A673 (cell line): ENCODE measurements at regions not wholly inside any gene's neighbourhood (a gene's known extent, or its start where the extent isn't known, plus 50 kb on each side); places are given as distances from the start of the nearest gene placed in this dataset.

ENCODE experiments used
- BruUV-seq: library from RNA; stranded (reverse); fragments of 400-500 nt; replicated peaks from 2 replicates; lab custom pipeline; 2021; lab: Mats Ljungman, UMichigan
- CTCF ChIA-PET: fragments of 300-600 bp; sonication (Branson Sonifier 250); formaldehyde crosslinking; loops from one replicate; lab custom pipeline; 2022; ENCODE audit warnings: antibody characterized with exemption; lab: Charles Lee
- POLR2A ChIA-PET: fragments of 300-600 bp; sonication (Branson Sonifier 250); formaldehyde crosslinking; loops from one replicate; lab custom pipeline; 2022; ENCODE audit warnings: antibody characterized with exemption; ENCODE audit not compliant: low non-redundant PET; lab: Charles Lee
- DNase-seq: peaks from one replicate; pipeline ENCODE4 v3.0.0-alpha.2; 2015; ENCODE audit warnings: low spot score
- H3K27ac ChIP-seq: fragments of 200-600 bp; sonication (generic); 2 replicates; pipeline ENCODE4 v1.5.1; 2016; ENCODE audit warnings: mixed run types, low read depth, mild to moderate bottlenecking, mixed read lengths, antibody characterized with exemption, low read length; ENCODE audit not compliant: poor library complexity, severe bottlenecking
- H3K27me3 ChIP-seq: fragments of 200-600 bp; sonication (generic); replicated peaks from 2 replicates; pipeline ENCODE4 v1.6.1; 2017; ENCODE audit warnings: mixed run types, low read depth, mild to moderate bottlenecking, mixed read lengths, antibody characterized with exemption, low read length; ENCODE audit not compliant: insufficient read depth, poor library complexity
- H3K36me3 ChIP-seq: fragments of 200-600 bp; sonication (generic); 2 replicates; pipeline ENCODE4 v1.6.1; 2016; ENCODE audit warnings: mixed run types, mild to moderate bottlenecking, mixed read lengths, antibody characterized with exemption, low read length; ENCODE audit not compliant: insufficient read depth, poor library complexity, severe bottlenecking
- H3K4me1 ChIP-seq: fragments of 200-600 bp; sonication (generic); 2 replicates; pipeline ENCODE4 v1.6.1; 2017; ENCODE audit warnings: mixed run types, mild to moderate bottlenecking, mixed read lengths, antibody characterized with exemption, low read length; ENCODE audit not compliant: insufficient read depth, poor library complexity, severe bottlenecking
- H3K4me3 ChIP-seq: fragments of 200-600 bp; sonication (generic); 2 replicates; pipeline ENCODE4 v1.5.1; 2016; ENCODE audit warnings: low read depth, mixed run types, mild to moderate bottlenecking, mixed read lengths, low read length; ENCODE audit not compliant: poor library complexity, severe bottlenecking
- H3K9me3 ChIP-seq: fragments of 200-600 bp; sonication (generic); 2 replicates; pipeline ENCODE4 v1.6.1; 2016; ENCODE audit warnings: mixed run types, low read depth, mild to moderate bottlenecking, mixed read lengths, antibody characterized with exemption, low read length; ENCODE audit not compliant: poor library complexity, severe bottlenecking
- CTCF ChIP-seq: fragments of 300-800, 200-600 bp; sonication (generic); conservative IDR thresholded peaks from 2 replicates; pipeline ENCODE4 v1.5.1; 2017; ENCODE audit warnings: low read depth, mild to moderate bottlenecking, antibody characterized with exemption, low read length, moderate library complexity, mixed read lengths
- EZH2 ChIP-seq: fragments of 200-600 bp; sonication (generic); IDR thresholded peaks from 2 replicates; pipeline ENCODE4 v1.6.1; 2017; ENCODE audit warnings: borderline replicate concordance, low read depth, mild to moderate bottlenecking, mixed read lengths, antibody characterized with exemption, low read length; ENCODE audit not compliant: poor library complexity, severe bottlenecking
- intact Hi-C: fragments of 100-400 bp; cut with micrococcal nuclease; formaldehyde crosslinking; loops from one replicate; pipeline ENCODE4 v1.10.0; 2022; ENCODE audit not compliant: unreplicated experiment

GRCh38 chr4:24186466-24186865 is 296.6 kb upstream of the PPARGC1A start:
- Histone ChIP-seq H3K4me1 (no peaks in the 10 kb centered on the region), H3K4me3 (no peak overlapping the region), H3K27me3 (peaks cover 5% of the 10 kb centered on the region), H3K9me3 (no peaks in the 10 kb centered on the region), H3K27ac (no peak overlapping the region), H3K36me3 (no peaks in the 10 kb centered on the region)
- ChIA-PET CTCF (no interaction called here), POLR2A (no interaction called here)
- TF ChIP-seq EZH2 (no peak), CTCF (no peak)
- intact Hi-C loops, result no loop called here
- no peak for DNase-seq
- BruUV-seq, result no TSS peak

GRCh38 chr4:24181005-24181404 is 291.2 kb upstream of the PPARGC1A start:
- ChIA-PET CTCF (no interaction called here), POLR2A (no interaction called here)
- H3K4me3 ChIP-seq, result no peak overlapping the region
- H3K27ac ChIP-seq, result no peak overlapping the region
- no peaks in the 10 kb centered on the region for H3K36me3 ChIP-seq
- intact Hi-C loops, result no loop called here
- H3K27me3 ChIP-seq, result peaks cover 5% of the 10 kb centered on the region
- TF ChIP-seq CTCF (no peak), EZH2 (no peak)
- H3K9me3 ChIP-seq, result no peaks in the 10 kb centered on the region
- no peaks in the 10 kb centered on the region for H3K4me1 ChIP-seq
- BruUV-seq, result no TSS peak
- DNase-seq, result no peak

GRCh38 chr4:24180586-24180985 is 290.7 kb upstream of the PPARGC1A start:
- no TSS peak for BruUV-seq
- Histone ChIP-seq H3K9me3 (no peaks in the 10 kb centered on the region), H3K27me3 (peaks cover 5% of the 10 kb centered on the region), H3K4me1 (no peaks in the 10 kb centered on the region), H3K4me3 (no peak overlapping the region), H3K27ac (no peak overlapping the region), H3K36me3 (no peaks in the 10 kb centered on the region)
- intact Hi-C loops, result no loop called here
- ChIA-PET POLR2A (no interaction called here), CTCF (no interaction called here)
- no peak for DNase-seq
- TF ChIP-seq CTCF (no peak), EZH2 (no peak)
